GM23248 (cell line): ENCODE measurements at regions not wholly inside any gene's neighbourhood (a gene's known extent, or its start where the extent isn't known, plus 50 kb on each side); places are given as distances from the start of the nearest gene placed in this dataset.

Experiments
- EZH2 ChIP-seq: fragments of 200-600 bp; sonication (generic); IDR thresholded peaks from 2 replicates; pipeline ENCODE4 v1.6.1; 2018; ENCODE audit warnings: antibody characterized with exemption, mild to moderate bottlenecking; ENCODE audit not compliant: insufficient read depth, poor library complexity, severe bottlenecking
- EZH2phosphoT487 ChIP-seq: fragments of 200-600 bp; sonication (generic); IDR thresholded peaks from 2 replicates; pipeline ENCODE4 v1.6.1; 2018; ENCODE audit warnings: antibody characterized with exemption, moderate library complexity, mild to moderate bottlenecking, low read depth; ENCODE audit not compliant: insufficient read depth

- TF ChIP-seq EZH2 (no peak), EZH2phosphoT487 (no peak)
These were observed 243.1 kb downstream of the MYLK4 start for GRCh38 chr6:2507521-2508037.
